ENCODE measurements at regions not wholly inside any gene's neighbourhood (a gene's known extent, or its start where the extent isn't known, plus 50 kb on each side); places are given as distances from the start of the nearest gene placed in this dataset.

DNA sequence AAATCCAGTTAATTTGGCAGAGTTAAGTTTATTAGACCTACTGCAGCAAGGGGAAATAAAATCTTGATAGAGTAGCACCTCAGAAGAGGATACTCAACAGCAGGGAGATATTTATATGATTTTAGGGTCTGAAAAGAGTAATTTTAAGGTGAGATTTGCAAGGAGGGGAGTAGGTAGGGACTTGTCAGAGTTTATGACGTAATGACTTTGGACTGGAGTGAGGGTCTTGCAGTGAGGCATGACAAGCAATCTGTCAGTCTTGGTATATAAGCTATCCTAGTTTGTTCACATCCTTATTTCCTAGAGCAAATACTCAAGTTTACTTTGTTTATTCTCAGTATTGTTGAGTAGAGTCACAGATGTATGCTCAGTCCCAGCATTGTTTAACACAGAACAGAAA is 722.6 kb downstream of the TLE4 start:
- Mint-ChIP-seq H3K27me3 (ENCODE audit: unreplicated experiment) (no peaks in the 10 kb centered on the region), H3K27ac (ENCODE audit: unreplicated experiment) (no peak overlapping the region), H3K4me1 (ENCODE audit: low read depth, unreplicated experiment) (no peaks in the 10 kb centered on the region), H3K36me3 (ENCODE audit: insufficient read depth, unreplicated experiment) (no peaks in the 10 kb centered on the region), H3K4me3 (ENCODE audit: low read depth, unreplicated experiment) (no peak overlapping the region), H3K9me3 (ENCODE audit: low read depth, unreplicated experiment) (peaks cover 3% of the 10 kb centered on the region)
- no peak for DNase-seq
- BruUV-seq (replicated peaks), result no TSS peak
- CTCF ChIA-PET, result no interaction called here
- TF ChIP-seq CTCF (IDR thresholded peaks at IDR 0.05; ENCODE audit: unreplicated experiment), result no peak
- intact Hi-C loops (cut with micrococcal nuclease; ENCODE audit: unreplicated experiment), result no loop called here

GRCh38 chr9:80292231-80292630 is 720.5 kb downstream of the TLE4 start:
- CTCF ChIA-PET, result no interaction called here
- no peak for TF ChIP-seq CTCF (IDR thresholded peaks at IDR 0.05; ENCODE audit: unreplicated experiment)
- no TSS peak for BruUV-seq (replicated peaks)
- Mint-ChIP-seq H3K9me3 (ENCODE audit: low read depth, unreplicated experiment) (peaks cover 3% of the 10 kb centered on the region), H3K36me3 (ENCODE audit: insufficient read depth, unreplicated experiment) (no peaks in the 10 kb centered on the region), H3K27me3 (ENCODE audit: unreplicated experiment) (no peaks in the 10 kb centered on the region), H3K4me3 (ENCODE audit: low read depth, unreplicated experiment) (no peak overlapping the region), H3K27ac (ENCODE audit: unreplicated experiment) (no peak overlapping the region), H3K4me1 (ENCODE audit: low read depth, unreplicated experiment) (no peaks in the 10 kb centered on the region)
- intact Hi-C loops (cut with micrococcal nuclease; ENCODE audit: unreplicated experiment), result no loop called here
- no peak for DNase-seq

GRCh38 chr9:80285326-80285725 is 713.6 kb downstream of the TLE4 start:
- Mint-ChIP-seq H3K27ac (ENCODE audit: unreplicated experiment) (no peak overlapping the region), H3K4me1 (ENCODE audit: low read depth, unreplicated experiment) (no peaks in the 10 kb centered on the region), H3K27me3 (ENCODE audit: unreplicated experiment) (no peaks in the 10 kb centered on the region), H3K4me3 (ENCODE audit: low read depth, unreplicated experiment) (no peak overlapping the region), H3K9me3 (ENCODE audit: low read depth, unreplicated experiment) (peaks cover 3% of the 10 kb centered on the region), H3K36me3 (ENCODE audit: insufficient read depth, unreplicated experiment) (no peaks in the 10 kb centered on the region)
- intact Hi-C loops (cut with micrococcal nuclease; ENCODE audit: unreplicated experiment), result loop anchor here (5.0 kb wide), 1 partner anchor 222 kb away; no protein-coding TSS in a partner anchor
- TF ChIP-seq CTCF (IDR thresholded peaks at IDR 0.05; ENCODE audit: unreplicated experiment), result no peak
- CTCF ChIA-PET, result no interaction called here
- BruUV-seq (replicated peaks), result no TSS peak
- no peak for DNase-seq

- CTCF ChIA-PET, result interaction anchor here (0.6 kb wide), 1 partner anchor 224 kb away, joined by 4 read pairs; no protein-coding TSS in a partner anchor
- intact Hi-C loops (cut with micrococcal nuclease; ENCODE audit: unreplicated experiment), result no loop called here
- Mint-ChIP-seq H3K4me3 (ENCODE audit: low read depth, unreplicated experiment) (no peak overlapping the region), H3K27me3 (ENCODE audit: unreplicated experiment) (no peaks in the 10 kb centered on the region), H3K4me1 (ENCODE audit: low read depth, unreplicated experiment) (no peaks in the 10 kb centered on the region), H3K9me3 (ENCODE audit: low read depth, unreplicated experiment) (no peaks in the 10 kb centered on the region), H3K36me3 (ENCODE audit: insufficient read depth, unreplicated experiment) (no peaks in the 10 kb centered on the region), H3K27ac (ENCODE audit: unreplicated experiment) (no peak overlapping the region)
- TF ChIP-seq CTCF (IDR thresholded peaks at IDR 0.05; ENCODE audit: unreplicated experiment), result no peak
- BruUV-seq (replicated peaks), result no TSS peak
- DNase-seq, result no peak
Measured at GRCh38 chr9:80282766-80283165, 711.0 kb downstream of the TLE4 start.
